Subcutaneous abdominal adipose tissue (tissue), 5 donors: ENCODE measurements at regions not wholly inside any gene's neighbourhood (a gene's known extent, or its start where the extent isn't known, plus 50 kb on each side); places are given as distances from the start of the nearest gene placed in this dataset.
"Not testable (repeated sequence)": the region's sequence is repeated elsewhere in the genome, so short reads cannot be mapped to it uniquely, and the experiment has no call there.

Source experiments
- H3K27ac ChIP-seq: one replicate; pipeline ENCODE4 v1.7.0; 2013; ENCODE audit warnings: low read depth, mild to moderate bottlenecking, inconsistent platforms, low read length, moderate library complexity
- H3K27me3 ChIP-seq, 5 donors: one replicate each; pipeline ENCODE4 v1.7.0; 2013; ENCODE audit warnings: low read length in 5 of 5, inconsistent platforms in 1 of 5; ENCODE audit not compliant: control insufficient read depth in 5 of 5, insufficient read depth in 4 of 5
- H3K36me3 ChIP-seq, 5 donors: one replicate each; pipeline ENCODE4 v1.7.0; 2013; ENCODE audit warnings: low read length in 5 of 5; ENCODE audit not compliant: control insufficient read depth in 5 of 5, insufficient read depth in 5 of 5
- H3K4me1 ChIP-seq, 5 donors: one replicate each; pipeline ENCODE4 v1.7.0; 2013; ENCODE audit warnings: low read length in 5 of 5, mild to moderate bottlenecking in 3 of 5, moderate library complexity in 1 of 5; ENCODE audit not compliant: control insufficient read depth in 5 of 5, insufficient read depth in 5 of 5
- H3K4me3 ChIP-seq, 5 donors: one replicate each; pipeline ENCODE4 v1.7.0; 2013; ENCODE audit warnings: low read length in 5 of 5, low read depth in 1 of 5
- H3K9ac ChIP-seq, 5 donors: one replicate each; pipeline ENCODE4 v1.7.0; 2013; ENCODE audit warnings: low read length in 5 of 5, mild to moderate bottlenecking in 4 of 5, moderate library complexity in 3 of 5
- H3K9me3 ChIP-seq, 5 donors: one replicate each; pipeline ENCODE4 v1.7.0; 2013; ENCODE audit warnings: low read length in 5 of 5; ENCODE audit not compliant: control insufficient read depth in 5 of 5
- donor health status: healthy.
- donor health status: healthy.
- donor health status: healthy.
- donor health status: healthy.
- donor health status: healthy.

- Histone ChIP-seq H3K27ac (no peak overlapping the region), H3K4me1 (no peaks in the 10 kb centered on the region), H3K4me3 (no peak overlapping the region), H3K9ac (no peak overlapping the region), H3K27me3 (peaks cover 0 to 13% (median 5%) of the 10 kb centered on the region in 5 donors), H3K36me3 (no peaks in the 10 kb centered on the region), H3K9me3 (peaks cover 0 to 17% (median 10%) of the 10 kb centered on the region in 5 donors)
Measured at GRCh38 chr17:5975661-5976060, 94.5 kb upstream of the WSCD1 start.

GRCh38 chr17:5976251-5976650 lies 93.9 kb upstream of the WSCD1 start:
- Histone ChIP-seq H3K4me3 (no peak overlapping the region), H3K27me3 (peaks cover 0 to 13% (median 5%) of the 10 kb centered on the region in 5 donors), H3K9ac (no peak overlapping the region), H3K9me3 (peaks cover 0 to 17% (median 10%) of the 10 kb centered on the region in 5 donors), H3K36me3 (no peaks in the 10 kb centered on the region), H3K4me1 (no peaks in the 10 kb centered on the region), H3K27ac (no peak overlapping the region)

GRCh38 chr17:5978496-5978895 lies 91.7 kb upstream of the WSCD1 start:
- no peaks in the 10 kb centered on the region for H3K36me3 ChIP-seq
- H3K27ac ChIP-seq: no peak overlapping the region
- H3K4me1 ChIP-seq: no peaks in the 10 kb centered on the region
- H3K4me3 ChIP-seq: no peak overlapping the region
- H3K27me3 ChIP-seq: peaks cover 0 to 13% (median 5%) of the 10 kb centered on the region in 5 donors
- H3K9ac ChIP-seq: no peak overlapping the region
- H3K9me3 ChIP-seq: peaks cover 0 to 7% (median 3%) of the 10 kb centered on the region in 5 donors

- H3K27me3 ChIP-seq: peaks cover 0 to 7% (median 5%) of the 10 kb centered on the region in 5 donors
- H3K9me3 ChIP-seq: no peaks in the 10 kb centered on the region
- H3K4me3 ChIP-seq: no peak overlapping the region
- H3K4me1 ChIP-seq: no peaks in the 10 kb centered on the region
- H3K27ac ChIP-seq: no peak overlapping the region
- H3K9ac ChIP-seq: no peak overlapping the region
- H3K36me3 ChIP-seq: no peaks in the 10 kb centered on the region
Measured at GRCh38 chr17:5980941-5981340, 89.2 kb upstream of the WSCD1 start.

- Histone ChIP-seq H3K27ac (no peak overlapping the region), H3K4me3 (no peak overlapping the region)
Measured at GRCh38 chr17:5986644-5987043, 83.5 kb upstream of the WSCD1 start.

GRCh38 chr17:6000426-6000825 lies 69.8 kb upstream of the WSCD1 start:
- no peak overlapping the region for H3K4me3 ChIP-seq
- no peaks in the 10 kb centered on the region for H3K9me3 ChIP-seq
- no peak overlapping the region for H3K9ac ChIP-seq
- H3K27me3 ChIP-seq: peaks cover 0 to 8% (median 0%) of the 10 kb centered on the region in 5 donors
- H3K36me3 ChIP-seq: no peaks in the 10 kb centered on the region
- no peaks in the 10 kb centered on the region for H3K4me1 ChIP-seq
- no peak overlapping the region for H3K27ac ChIP-seq

More at GRCh38 chr17:5986644-5987043, 83.5 kb upstream of the WSCD1 start:
- no peak overlapping the region for H3K9ac ChIP-seq
- no peaks in the 10 kb centered on the region for H3K4me1 ChIP-seq
- H3K9me3 ChIP-seq: no peaks in the 10 kb centered on the region
- peaks cover 0 to 3% (median 0%) of the 10 kb centered on the region in 5 donors for H3K27me3 ChIP-seq
- H3K36me3 ChIP-seq: no peaks in the 10 kb centered on the region

- H3K4me1 ChIP-seq, H3K4me3 ChIP-seq, H3K27ac ChIP-seq, H3K36me3 ChIP-seq, H3K27me3 ChIP-seq, H3K9ac ChIP-seq, H3K9me3 ChIP-seq: not testable (repeated sequence)
Measured at GRCh38 chr17:6003221-6003620, 67.0 kb upstream of the WSCD1 start.

- Histone ChIP-seq H3K36me3 (no peaks in the 10 kb centered on the region), H3K27me3 (peaks cover 0 to 8% (median 2%) of the 10 kb centered on the region in 5 donors), H3K9ac (no peak overlapping the region), H3K27ac (no peak overlapping the region), H3K4me3 (no peak overlapping the region), H3K4me1 (no peaks in the 10 kb centered on the region), H3K9me3 (no peaks in the 10 kb centered on the region)
Measured at GRCh38 chr17:6005939-6006338, 64.2 kb upstream of the WSCD1 start.

GRCh38 chr17:6011206-6011605 lies 59.0 kb upstream of the WSCD1 start:
- Histone ChIP-seq H3K27ac (no peak overlapping the region), H3K4me3 (no peak overlapping the region), H3K4me1 (no peaks in the 10 kb centered on the region), H3K9ac (no peak overlapping the region), H3K9me3 (no peaks in the 10 kb centered on the region), H3K36me3 (no peaks in the 10 kb centered on the region), H3K27me3 (peaks cover 0 to 14% (median 2%) of the 10 kb centered on the region in 5 donors)

GRCh38 chr17:6018788-6019187 lies 51.4 kb upstream of the WSCD1 start:
- H3K9me3 ChIP-seq: no peaks in the 10 kb centered on the region
- H3K9ac ChIP-seq: no peak overlapping the region
- H3K27me3 ChIP-seq: peaks cover 0 to 14% (median 3%) of the 10 kb centered on the region in 5 donors
- no peaks in the 10 kb centered on the region for H3K36me3 ChIP-seq
- no peak overlapping the region for H3K27ac ChIP-seq
- no peaks in the 10 kb centered on the region for H3K4me1 ChIP-seq
- no peak overlapping the region for H3K4me3 ChIP-seq

- Histone ChIP-seq H3K9ac (no peak overlapping the region), H3K9me3 (no peaks in the 10 kb centered on the region), H3K36me3 (no peaks in the 10 kb centered on the region), H3K4me3 (no peak overlapping the region), H3K27ac (no peak overlapping the region), H3K27me3 (peaks cover 0 to 9% (median 3%) of the 10 kb centered on the region in 5 donors), H3K4me1 (no peaks in the 10 kb centered on the region)
Measured at GRCh38 chr17:6019959-6020358, 50.2 kb upstream of the WSCD1 start.
